GM12878 (cell line): ENCODE measurements at regions not wholly inside any gene's neighbourhood (a gene's known extent, or its start where the extent isn't known, plus 50 kb on each side); places are given as distances from the start of the nearest gene placed in this dataset.

ENCODE experiments used
- CEBPB ChIP-seq, 2 experiments: fragments of 150-350 bp in 1 of 2; IDR thresholded peaks; 2 replicates each; pipeline ENCODE4 v1.6.1; 2012 to 2014; ENCODE audit warnings: low read depth in 2 of 2, low read length in 2 of 2, borderline replicate concordance in 1 of 2, inconsistent platforms in 1 of 2
- CREM ChIP-seq: IDR thresholded peaks from 2 replicates; pipeline ENCODE4 v1.6.1; 2014; ENCODE audit warnings: antibody characterized with exemption, low read depth
- HCFC1 ChIP-seq: fragments of 150-350 bp; IDR thresholded peaks from 2 replicates; pipeline ENCODE4 v1.6.1; 2014; ENCODE audit warnings: low read length
- RAD21 ChIP-seq: IDR thresholded peaks from 2 replicates; pipeline ENCODE4 v1.6.1; 2011; ENCODE audit warnings: mild to moderate bottlenecking, low read depth, low read length, moderate library complexity; ENCODE audit not compliant: insufficient read depth
- SMC3 ChIP-seq: IDR thresholded peaks from 2 replicates; pipeline ENCODE4 v1.6.1; 2011; ENCODE audit warnings: low read length, improper control_type of control experiment, borderline replicate concordance
- SPI1 ChIP-seq: IDR thresholded peaks from 2 replicates; pipeline ENCODE4 v1.6.1; 2011; ENCODE audit warnings: low read depth, mild to moderate bottlenecking, low read length, moderate library complexity, borderline replicate concordance; ENCODE audit not compliant: insufficient read depth
- ZNF217 ChIP-seq: fragments of 450-650 bp; IDR thresholded peaks from 2 replicates; pipeline ENCODE4 v1.6.1; 2017; ENCODE audit warnings: antibody characterized with exemption, mild to moderate bottlenecking
- ZNF24 ChIP-seq: fragments of 450-650 bp; IDR thresholded peaks from 2 replicates; pipeline ENCODE4 v1.6.1; 2017; ENCODE audit warnings: antibody characterized with exemption, mild to moderate bottlenecking
- ZNF384 ChIP-seq: IDR thresholded peaks from 2 replicates; pipeline ENCODE4 v1.6.1; 2012; ENCODE audit warnings: low read depth, mild to moderate bottlenecking, low read length, improper control_type of control experiment, borderline replicate concordance
- TF ChIP-seq, protein P1 (sequence below): fragments of 450-650 bp; IDR thresholded peaks from 2 replicates; pipeline ENCODE4 v1.6.1; 2018; ENCODE audit warnings: mild to moderate bottlenecking, low read depth, moderate library complexity; ENCODE audit not compliant: partially characterized antibody
- TF ChIP-seq, protein P2 (sequence below), 3 experiments: IDR thresholded peaks in 2 of 3; conservative IDR thresholded peaks in 1 of 3; 2 replicates each; pipeline ENCODE4 v1.5.1; 2011; ENCODE audit warnings: low read depth in 3 of 3, low read length in 3 of 3, mild to moderate bottlenecking in 3 of 3, control low read depth in 2 of 3, moderate library complexity in 2 of 3, inconsistent platforms in 1 of 3, mixed read lengths in 1 of 3; ENCODE audit not compliant: control insufficient read depth in 2 of 3, insufficient read depth in 1 of 3; ENCODE audit errors: extremely low read depth in 1 of 3
- TF ChIP-seq, protein P3 (sequence below): fragments of 450-650 bp; formaldehyde crosslinking; IDR thresholded peaks from 2 replicates; pipeline ENCODE4 v1.5.0; 2022; ENCODE audit warnings: mild to moderate bottlenecking, missing genetic modification characterization

DNA sequence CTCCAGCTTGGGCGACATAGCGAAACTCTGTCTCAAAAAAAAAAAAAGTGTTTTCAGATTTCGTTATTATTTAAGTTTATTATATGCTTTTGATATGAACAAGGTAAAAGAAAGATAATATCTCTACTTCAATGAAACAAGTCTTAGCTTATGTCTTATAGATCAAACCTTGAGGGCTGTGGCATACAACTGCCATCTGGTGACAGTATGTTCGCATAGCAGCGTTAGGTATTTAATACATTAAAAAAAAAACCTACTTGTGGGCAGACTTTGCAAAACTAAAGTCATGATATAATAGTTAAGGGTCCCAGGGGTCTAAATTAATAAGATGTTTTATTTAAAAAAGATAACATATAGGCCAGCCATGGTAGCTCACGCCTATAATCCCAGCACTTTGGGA, 161.2 kb upstream of the AMOT start (continued):
- TF ChIP-seq CREM (no peak), HCFC1 (no peak), ZNF217 (no peak), ZNF384 (no peak), CEBPB (IDR thresholded peaks at IDR 0.05; ENCODE audit: borderline replicate concordance in 1 of 2, low read depth in 2 of 2, low read length in 2 of 2) (no peak), SPI1 (no peak), ZNF24 (no peak), SMC3 (0 out of 2 replicates have a peak, but pooled peaks have one; percentile 12), RAD21 (peak; percentile 37; the same call in 1 of the 2 replicates)
- TF ChIP-seq, protein P1, sequence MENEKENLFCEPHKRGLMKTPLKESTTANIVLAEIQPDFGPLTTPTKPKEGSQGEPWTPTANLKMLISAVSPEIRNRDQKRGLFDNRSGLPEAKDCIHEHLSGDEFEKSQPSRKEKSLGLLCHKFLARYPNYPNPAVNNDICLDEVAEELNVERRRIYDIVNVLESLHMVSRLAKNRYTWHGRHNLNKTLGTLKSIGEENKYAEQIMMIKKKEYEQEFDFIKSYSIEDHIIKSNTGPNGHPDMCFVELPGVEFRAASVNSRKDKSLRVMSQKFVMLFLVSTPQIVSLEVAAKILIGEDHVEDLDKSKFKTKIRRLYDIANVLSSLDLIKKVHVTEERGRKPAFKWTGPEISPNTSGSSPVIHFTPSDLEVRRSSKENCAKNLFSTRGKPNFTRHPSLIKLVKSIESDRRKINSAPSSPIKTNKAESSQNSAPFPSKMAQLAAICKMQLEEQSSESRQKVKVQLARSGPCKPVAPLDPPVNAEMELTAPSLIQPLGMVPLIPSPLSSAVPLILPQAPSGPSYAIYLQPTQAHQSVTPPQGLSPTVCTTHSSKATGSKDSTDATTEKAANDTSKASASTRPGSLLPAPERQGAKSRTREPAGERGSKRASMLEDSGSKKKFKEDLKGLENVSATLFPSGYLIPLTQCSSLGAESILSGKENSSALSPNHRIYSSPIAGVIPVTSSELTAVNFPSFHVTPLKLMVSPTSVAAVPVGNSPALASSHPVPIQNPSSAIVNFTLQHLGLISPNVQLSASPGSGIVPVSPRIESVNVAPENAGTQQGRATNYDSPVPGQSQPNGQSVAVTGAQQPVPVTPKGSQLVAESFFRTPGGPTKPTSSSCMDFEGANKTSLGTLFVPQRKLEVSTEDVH, result no peak
- TF ChIP-seq, protein P2, sequence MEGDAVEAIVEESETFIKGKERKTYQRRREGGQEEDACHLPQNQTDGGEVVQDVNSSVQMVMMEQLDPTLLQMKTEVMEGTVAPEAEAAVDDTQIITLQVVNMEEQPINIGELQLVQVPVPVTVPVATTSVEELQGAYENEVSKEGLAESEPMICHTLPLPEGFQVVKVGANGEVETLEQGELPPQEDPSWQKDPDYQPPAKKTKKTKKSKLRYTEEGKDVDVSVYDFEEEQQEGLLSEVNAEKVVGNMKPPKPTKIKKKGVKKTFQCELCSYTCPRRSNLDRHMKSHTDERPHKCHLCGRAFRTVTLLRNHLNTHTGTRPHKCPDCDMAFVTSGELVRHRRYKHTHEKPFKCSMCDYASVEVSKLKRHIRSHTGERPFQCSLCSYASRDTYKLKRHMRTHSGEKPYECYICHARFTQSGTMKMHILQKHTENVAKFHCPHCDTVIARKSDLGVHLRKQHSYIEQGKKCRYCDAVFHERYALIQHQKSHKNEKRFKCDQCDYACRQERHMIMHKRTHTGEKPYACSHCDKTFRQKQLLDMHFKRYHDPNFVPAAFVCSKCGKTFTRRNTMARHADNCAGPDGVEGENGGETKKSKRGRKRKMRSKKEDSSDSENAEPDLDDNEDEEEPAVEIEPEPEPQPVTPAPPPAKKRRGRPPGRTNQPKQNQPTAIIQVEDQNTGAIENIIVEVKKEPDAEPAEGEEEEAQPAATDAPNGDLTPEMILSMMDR (IDR thresholded peaks at IDR 0.05 in 2 of 3, conservative IDR thresholded peaks at IDR 0.05 in 1 of 3; ENCODE audit: control insufficient read depth in 2 of 3, extremely low read depth in 1 of 3, insufficient read depth in 1 of 3, low read depth in 3 of 3, low read length in 3 of 3), result peak in 1 of 3 experiments; percentile 18; a peak in 1 of 6 replicates
- TF ChIP-seq, protein P3, sequence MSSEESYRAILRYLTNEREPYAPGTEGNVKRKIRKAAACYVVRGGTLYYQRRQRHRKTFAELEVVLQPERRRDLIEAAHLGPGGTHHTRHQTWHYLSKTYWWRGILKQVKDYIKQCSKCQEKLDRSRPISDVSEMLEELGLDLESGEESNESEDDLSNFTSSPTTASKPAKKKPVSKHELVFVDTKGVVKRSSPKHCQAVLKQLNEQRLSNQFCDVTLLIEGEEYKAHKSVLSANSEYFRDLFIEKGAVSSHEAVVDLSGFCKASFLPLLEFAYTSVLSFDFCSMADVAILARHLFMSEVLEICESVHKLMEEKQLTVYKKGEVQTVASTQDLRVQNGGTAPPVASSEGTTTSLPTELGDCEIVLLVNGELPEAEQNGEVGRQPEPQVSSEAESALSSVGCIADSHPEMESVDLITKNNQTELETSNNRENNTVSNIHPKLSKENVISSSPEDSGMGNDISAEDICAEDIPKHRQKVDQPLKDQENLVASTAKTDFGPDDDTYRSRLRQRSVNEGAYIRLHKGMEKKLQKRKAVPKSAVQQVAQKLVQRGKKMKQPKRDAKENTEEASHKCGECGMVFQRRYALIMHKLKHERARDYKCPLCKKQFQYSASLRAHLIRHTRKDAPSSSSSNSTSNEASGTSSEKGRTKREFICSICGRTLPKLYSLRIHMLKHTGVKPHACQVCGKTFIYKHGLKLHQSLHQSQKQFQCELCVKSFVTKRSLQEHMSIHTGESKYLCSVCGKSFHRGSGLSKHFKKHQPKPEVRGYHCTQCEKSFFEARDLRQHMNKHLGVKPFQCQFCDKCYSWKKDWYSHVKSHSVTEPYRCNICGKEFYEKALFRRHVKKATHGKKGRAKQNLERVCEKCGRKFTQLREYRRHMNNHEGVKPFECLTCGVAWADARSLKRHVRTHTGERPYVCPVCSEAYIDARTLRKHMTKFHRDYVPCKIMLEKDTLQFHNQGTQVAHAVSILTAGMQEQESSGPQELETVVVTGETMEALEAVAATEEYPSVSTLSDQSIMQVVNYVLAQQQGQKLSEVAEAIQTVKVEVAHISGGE (CRISPR knock-in tag), result no peak
